Glomerular endothelial cell (primary cell): ENCODE measurements at regions not wholly inside any gene's neighbourhood (a gene's known extent, or its start where the extent isn't known, plus 50 kb on each side); places are given as distances from the start of the nearest gene placed in this dataset.

Source experiments
- DNase-seq: peaks from one replicate; pipeline ENCODE4 v3.0.0-alpha.2; 2011; ENCODE audit warnings: low read depth, low spot score; ENCODE audit errors: extremely low read depth

- no peak for DNase-seq
Observed at GRCh38 chr1:48164571-48164970, 57.9 kb upstream of the SLC5A9 start.

DNA sequence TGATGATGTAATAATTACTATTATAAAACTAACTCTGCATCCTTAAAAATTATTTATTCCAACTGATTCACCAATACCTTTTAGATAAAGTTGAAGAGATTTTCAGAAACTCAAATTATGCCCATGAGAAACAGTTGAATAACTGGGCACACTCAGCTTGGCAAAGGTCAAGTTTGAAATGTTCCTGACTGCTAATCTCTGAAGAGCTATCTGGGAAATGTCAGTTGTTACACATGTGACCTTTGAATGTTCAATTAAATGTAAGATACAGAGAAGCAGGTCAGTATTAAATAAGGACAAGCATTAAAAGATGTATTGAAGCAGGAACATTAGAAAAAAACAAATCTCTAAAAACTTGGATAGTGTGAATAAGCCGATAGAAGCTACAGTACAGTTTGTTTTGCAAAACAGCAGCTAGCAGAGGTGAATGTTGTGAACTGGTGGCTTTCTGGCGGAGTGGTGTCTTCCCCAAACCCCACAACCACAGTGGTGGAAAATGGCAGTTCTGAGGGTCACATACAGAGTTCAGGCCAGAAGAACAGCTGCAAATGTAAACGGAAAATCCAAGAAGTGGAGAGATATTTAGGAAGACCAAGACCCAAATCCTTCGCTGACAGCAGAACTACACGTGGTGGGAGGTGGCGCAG is 61.9 kb upstream of the SLC5A9 start:
- no peak for DNase-seq

DNA sequence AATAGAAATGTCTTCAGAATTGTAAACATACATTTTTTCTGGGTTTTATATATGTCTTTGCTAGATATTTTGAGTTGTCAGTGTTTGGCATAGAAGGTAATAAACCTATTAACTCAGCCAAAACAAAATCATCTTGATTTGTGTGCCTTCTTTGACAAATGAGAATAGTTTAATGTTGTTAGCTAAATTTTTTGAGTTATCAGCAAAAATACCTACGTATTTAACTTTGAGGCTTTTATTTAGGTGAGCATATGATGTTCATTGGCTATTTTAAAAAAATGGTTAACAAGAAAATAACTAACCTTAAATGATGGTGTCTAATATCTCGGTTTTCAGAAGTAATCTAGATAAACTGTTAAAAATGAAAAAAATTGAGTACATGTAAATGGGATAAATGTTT is 83.2 kb upstream of the SLC5A9 start:
- no peak for DNase-seq

- no peak for DNase-seq
Observed at GRCh38 chr1:48127735-48128685, 94.5 kb upstream of the SLC5A9 start.

DNA sequence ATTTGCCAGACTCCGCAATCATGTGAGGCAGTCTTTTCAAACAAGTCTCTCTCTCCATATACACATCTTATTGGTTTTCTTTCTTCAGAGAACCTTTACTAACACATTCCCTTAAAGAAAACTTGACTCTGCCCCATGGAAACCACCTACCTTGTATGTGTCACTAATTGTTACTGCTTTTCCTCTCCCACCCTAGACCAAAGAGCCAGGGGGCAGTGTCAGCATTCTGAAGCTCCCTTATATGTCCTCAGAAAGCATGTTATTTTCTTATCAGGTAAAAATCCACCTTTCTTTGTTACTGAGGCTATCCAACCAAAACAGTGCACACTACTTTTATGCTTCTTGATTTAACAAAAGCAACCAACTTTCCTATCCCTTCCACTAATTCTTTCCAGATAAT is 98.9 kb upstream of the SLC5A9 start:
- DNase-seq = no peak

DNA sequence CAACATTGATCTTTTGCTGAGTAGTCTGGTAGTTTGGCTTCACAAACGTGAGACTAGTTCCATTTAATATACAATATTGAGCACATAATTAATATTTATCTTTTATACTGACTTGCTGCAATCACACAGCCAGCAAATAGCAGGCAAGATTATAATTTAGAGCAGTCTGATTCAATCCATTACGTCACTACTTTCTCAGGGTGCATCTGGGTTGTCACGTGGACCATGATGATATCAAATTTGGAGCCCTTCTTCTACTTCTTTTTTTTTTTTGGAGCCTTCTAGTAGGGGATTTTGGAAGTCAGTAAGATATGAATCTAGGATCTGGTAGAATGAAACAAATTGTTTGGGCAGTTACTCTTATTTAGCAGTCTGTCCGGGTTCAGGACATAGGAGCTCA is 100.6 kb upstream of the SLC5A9 start:
- no peak for DNase-seq

DNA sequence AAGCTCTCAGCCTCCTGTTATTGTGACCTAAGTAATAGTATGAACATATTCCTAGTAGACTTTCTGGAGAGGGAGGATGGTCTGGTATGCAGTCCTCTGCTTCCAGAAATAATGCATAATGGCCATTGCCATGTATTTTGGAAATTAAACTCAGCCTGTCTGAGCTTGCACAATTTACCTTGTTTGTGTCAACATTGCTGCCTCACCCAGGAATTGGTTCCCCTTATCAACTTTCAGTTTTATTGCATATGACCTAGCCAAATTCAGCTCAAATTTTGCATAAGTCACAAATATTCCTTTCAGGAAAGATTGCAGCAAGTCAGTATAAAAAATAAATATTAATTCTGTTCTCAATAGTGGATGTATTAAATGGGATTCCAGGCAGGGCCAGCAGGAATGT is 101.9 kb upstream of the SLC5A9 start:
- no peak for DNase-seq

DNA sequence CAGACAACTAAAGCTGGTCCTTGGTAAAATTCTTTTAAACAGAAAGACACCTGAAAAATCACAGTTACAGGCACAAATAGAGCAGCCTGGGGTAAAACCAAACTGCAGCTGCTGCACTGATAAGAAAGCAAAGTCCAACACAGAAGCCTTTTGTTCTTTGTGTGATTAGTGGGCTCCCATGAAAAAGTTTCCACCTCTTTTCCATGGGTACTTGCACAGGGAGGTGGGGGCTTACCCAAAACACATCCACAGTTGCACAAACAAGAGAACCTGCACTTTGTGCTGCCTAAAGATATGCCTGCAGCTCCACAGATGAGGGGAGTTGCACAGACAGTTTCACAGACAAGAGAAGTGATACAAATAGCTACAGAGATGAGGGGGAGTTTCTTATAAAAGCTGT is 106.7 kb upstream of the SLC5A9 start:
- no peak for DNase-seq

- no peak for DNase-seq
Observed at GRCh38 chr1:48114596-48115382, 107.7 kb upstream of the SLC5A9 start.

DNA sequence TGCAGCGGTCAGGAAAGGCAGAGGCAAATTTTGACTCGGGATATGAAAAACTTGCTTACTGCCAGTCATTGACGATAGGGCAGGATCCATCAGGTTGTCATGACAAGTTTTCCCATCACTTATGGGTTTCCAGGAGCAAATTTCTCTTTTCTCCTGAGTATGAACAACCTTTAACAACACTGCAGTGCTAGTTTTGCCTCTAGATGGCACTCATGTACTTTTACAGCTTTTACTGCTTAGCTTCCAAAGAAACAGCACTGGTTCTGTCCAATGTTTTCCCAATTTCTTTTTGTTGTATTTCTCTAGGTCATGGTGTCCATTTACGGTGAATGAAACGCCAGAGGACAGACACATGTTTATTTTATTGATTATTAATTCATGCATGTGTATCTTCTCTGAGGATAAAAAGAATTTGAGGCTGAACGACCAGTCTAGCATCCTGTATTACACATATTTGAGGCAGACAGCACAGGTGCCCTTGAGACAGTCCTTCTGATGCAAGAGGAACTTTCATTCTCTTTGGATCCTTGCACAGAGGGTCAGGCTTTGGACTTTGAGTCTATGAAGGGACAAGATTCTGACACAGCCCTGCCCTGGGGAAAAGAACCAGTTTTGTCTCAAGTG is 112.3 kb upstream of the TRABD2B start:
- DNase-seq = peak; percentile 47

DNA sequence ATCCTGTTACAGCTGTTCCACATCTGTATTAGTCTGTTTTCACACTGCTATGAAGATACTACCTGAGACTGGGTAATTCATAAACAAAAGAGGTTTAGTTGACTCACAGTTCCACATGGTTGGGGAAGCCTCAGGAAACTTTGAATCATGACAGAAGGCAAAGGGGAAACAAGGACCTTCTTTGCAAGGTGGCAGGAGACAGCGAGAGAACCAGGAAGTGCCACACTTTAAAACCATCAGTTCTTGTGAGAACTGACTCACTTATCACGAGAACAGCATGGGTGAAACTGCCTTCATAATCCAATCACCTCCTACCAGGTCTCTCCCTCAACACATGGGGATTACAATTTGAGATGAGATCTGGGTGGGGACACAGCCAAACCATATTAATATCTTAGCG is 110.3 kb upstream of the TRABD2B start:
- no peak for DNase-seq

DNA sequence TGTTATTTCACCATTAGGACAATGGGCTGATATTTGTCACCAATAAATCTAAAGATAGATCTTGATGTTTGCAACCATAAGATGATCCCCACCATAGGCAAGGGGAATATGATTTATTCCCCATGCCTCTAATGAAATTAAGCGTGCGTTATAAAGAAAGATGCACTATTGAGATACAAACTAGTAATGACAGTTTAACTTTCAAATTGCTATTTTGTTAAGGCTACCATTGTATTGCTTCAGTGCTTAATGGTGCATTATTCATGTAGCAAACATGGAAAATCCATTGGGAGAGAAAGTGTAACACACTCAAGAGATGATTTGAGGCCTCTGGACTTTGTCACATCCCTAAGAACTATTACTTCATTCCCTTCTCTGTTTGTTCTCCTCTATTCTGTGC is 108.9 kb upstream of the TRABD2B start:
- DNase-seq = no peak

DNA sequence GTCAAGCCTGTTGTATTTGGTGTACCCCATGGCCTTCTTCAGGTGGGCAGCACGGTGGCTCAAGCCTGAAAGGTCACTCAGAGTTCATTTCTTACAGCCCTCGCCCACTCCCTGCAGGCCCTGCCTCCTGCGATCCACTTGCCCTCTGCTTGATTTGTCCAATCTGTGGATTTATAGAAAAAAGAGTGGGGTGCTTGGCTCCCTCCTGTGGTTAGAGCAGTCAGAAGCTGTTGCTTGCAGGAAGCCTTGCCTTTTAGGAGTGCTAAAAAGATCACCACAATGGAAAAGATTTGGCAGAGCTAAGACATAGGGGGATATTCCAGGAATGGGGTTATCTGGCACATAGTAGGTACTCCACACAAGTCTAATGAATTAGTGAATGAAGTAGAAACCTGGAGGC is 108.0 kb upstream of the TRABD2B start:
- DNase-seq = no peak

- DNase-seq = no peak
Observed at GRCh38 chr1:48103495-48103894, 106.3 kb upstream of the TRABD2B start.

DNA sequence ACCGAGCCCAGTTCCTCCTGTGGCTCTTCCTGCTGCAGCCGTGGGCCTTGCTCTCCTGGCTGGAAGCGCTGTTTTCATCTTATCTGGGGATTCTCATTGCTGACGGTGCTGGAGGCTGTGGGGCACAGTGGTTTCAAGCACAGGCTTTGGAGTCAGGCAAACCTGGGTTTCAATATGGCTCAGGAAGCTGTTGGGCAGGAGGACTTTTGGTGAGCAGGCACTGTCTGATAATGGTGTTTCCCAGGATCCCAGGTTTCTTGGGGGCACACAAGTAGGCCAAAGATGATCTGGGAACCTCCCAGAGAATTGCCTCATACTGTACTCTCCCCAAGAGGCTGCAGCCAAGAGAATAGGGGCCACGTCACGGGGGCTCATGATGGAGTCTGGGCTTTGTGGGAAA is 105.6 kb upstream of the TRABD2B start:
- no peak for DNase-seq

GRCh38 chr1:48099072-48099773 is 102.0 kb upstream of the TRABD2B start:
- no peak for DNase-seq

GRCh38 chr1:48093696-48094528 is 96.7 kb upstream of the TRABD2B start:
- DNase-seq = no peak

DNA sequence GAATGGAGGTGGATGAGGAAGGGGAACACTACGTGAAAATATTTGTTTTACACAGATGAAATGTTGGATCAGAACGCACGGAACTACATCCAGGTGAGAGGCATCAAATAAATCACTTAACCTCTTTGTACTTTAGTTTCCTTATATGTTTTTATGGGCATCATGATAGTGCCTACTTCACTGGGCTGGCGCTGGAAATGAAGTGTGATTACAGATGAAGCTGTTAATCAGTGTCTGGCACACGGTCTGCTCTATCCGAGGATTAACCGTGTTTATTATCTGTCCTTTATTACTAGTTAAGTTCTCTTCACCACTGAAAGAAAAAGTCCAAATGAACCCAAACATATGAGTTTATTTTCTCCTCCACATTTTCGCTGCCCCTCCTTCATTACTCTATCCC is 96.0 kb upstream of the TRABD2B start:
- no peak for DNase-seq

DNA sequence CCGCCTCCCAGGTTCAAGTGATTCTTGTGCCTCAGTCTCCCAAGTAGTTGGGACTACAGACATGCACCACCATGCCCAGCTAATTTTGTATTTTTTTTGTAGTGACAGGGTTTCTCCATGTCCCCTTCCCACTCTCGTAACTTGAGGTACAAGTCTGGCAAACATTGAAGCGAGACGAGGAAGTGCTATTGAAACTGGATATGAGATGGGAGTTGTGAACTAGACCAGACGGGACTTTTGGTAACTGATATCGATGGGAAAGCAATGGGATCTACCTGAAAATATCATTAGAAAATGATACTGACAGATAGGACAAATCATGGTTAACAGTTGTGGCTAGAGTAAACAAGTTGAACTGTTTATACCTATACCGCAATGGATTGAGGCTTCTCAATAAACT is 95.2 kb upstream of the TRABD2B start:
- DNase-seq = no peak
